CD4-positive, alpha-beta memory T cell (primary cell): ENCODE measurements at regions not wholly inside any gene's neighbourhood (a gene's known extent, or its start where the extent isn't known, plus 50 kb on each side); places are given as distances from the start of the nearest gene placed in this dataset.

Source experiments
- CTCF ChIA-PET: fragments of 350-600 bp; sonication (Branson Sonifier 250); formaldehyde crosslinking; loops from one replicate; lab custom pipeline; 2021; ENCODE audit warnings: inconsistent platforms; ENCODE audit not compliant: partially characterized antibody; lab: Charles Lee
- POLR2A ChIA-PET: fragments of 350-600 bp; sonication (Branson Sonifier 250); formaldehyde crosslinking; loops from one replicate; lab custom pipeline; 2021; ENCODE audit not compliant: partially characterized antibody; lab: Charles Lee
- DNase-seq, 5 donors: peaks; one replicate each; pipeline versions ENCODE4 v3.0.0 to v3.0.0-alpha.2; 2020 to 2022; ENCODE audit warnings: mixed read lengths in 1 of 5
- H3K27ac ChIP-seq: one replicate; pipeline ENCODE4 v1.7.0; 2013; ENCODE audit warnings: low read depth, low read length
- H3K27me3 ChIP-seq: 2 replicates; pipeline ENCODE4 v1.7.0; 2013; ENCODE audit warnings: mild to moderate bottlenecking, low read length, moderate library complexity; ENCODE audit not compliant: insufficient read depth
- H3K36me3 ChIP-seq: 2 replicates; pipeline ENCODE4 v1.7.0; 2013; ENCODE audit warnings: mild to moderate bottlenecking, low read length, moderate library complexity; ENCODE audit not compliant: insufficient read depth
- H3K4me1 ChIP-seq: 2 replicates; pipeline ENCODE4 v1.7.0; 2013; ENCODE audit warnings: mild to moderate bottlenecking, low read length, moderate library complexity; ENCODE audit not compliant: insufficient read depth
- H3K4me3 ChIP-seq, 2 donors: one replicate each; pipeline ENCODE4 v1.7.0; 2013; ENCODE audit warnings: low read length in 2 of 2, mild to moderate bottlenecking in 1 of 2
- H3K9me3 ChIP-seq, 2 donors: one replicate each; pipeline ENCODE4 v1.7.0; 2013; ENCODE audit warnings: low read length in 2 of 2, control low read depth in 1 of 2; ENCODE audit not compliant: control insufficient read depth in 1 of 2
- H3K27ac Mint-ChIP-seq, 7 donors: one replicate each; pipeline ENCODE4 v1.8.0; 2020 to 2021; ENCODE audit warnings: mixed read lengths in 7 of 7, mild to moderate bottlenecking in 6 of 7, inconsistent platforms in 3 of 7, moderate library complexity in 3 of 7
- H3K27me3 Mint-ChIP-seq, 2 donors: one replicate each; pipeline ENCODE4 v1.8.0; 2020 to 2021; ENCODE audit warnings: mixed read lengths in 2 of 2
- H3K36me3 Mint-ChIP-seq, 2 donors: one replicate each; pipeline ENCODE4 v1.8.0; 2020 to 2021; ENCODE audit warnings: mixed read lengths in 2 of 2, inconsistent platforms in 1 of 2, mild to moderate bottlenecking in 1 of 2
- H3K4me1 Mint-ChIP-seq, 4 donors: one replicate each; pipeline ENCODE4 v1.8.0; 2020 to 2021; ENCODE audit warnings: mixed read lengths in 4 of 4, mild to moderate bottlenecking in 1 of 4
- H3K4me3 Mint-ChIP-seq, 8 donors: one replicate each; pipeline ENCODE4 v1.8.0; 2020 to 2021; ENCODE audit warnings: mixed read lengths in 8 of 8, mild to moderate bottlenecking in 7 of 8, moderate library complexity in 6 of 8, inconsistent platforms in 3 of 8
- H3K9me3 Mint-ChIP-seq, 8 donors: one replicate each; pipeline ENCODE4 v1.8.0; 2020 to 2021; ENCODE audit warnings: mixed read lengths in 8 of 8, mild to moderate bottlenecking in 5 of 8, inconsistent platforms in 3 of 8, moderate library complexity in 1 of 8
- intact Hi-C: fragments of 100-400 bp; cut with micrococcal nuclease; formaldehyde crosslinking; loops from one replicate; pipeline ENCODE4 v1.15.1; 2023

- no peaks in the 10 kb centered on the region for H3K9me3 ChIP-seq
- Mint-ChIP-seq H3K36me3 (no peaks in the 10 kb centered on the region), H3K4me3 (no peak overlapping the region), H3K27me3 (peaks cover 2 to 3% of the 10 kb centered on the region in 2 donors), H3K27ac (no peak overlapping the region), H3K4me1 (no peaks in the 10 kb centered on the region), H3K9me3 (no peaks in the 10 kb centered on the region)
- H3K4me3 ChIP-seq = no peak overlapping the region
- H3K4me1 ChIP-seq = no peaks in the 10 kb centered on the region
- CTCF ChIA-PET = no interaction called here
- POLR2A ChIA-PET = no interaction called here
- H3K27me3 ChIP-seq = no peaks in the 10 kb centered on the region
- H3K27ac ChIP-seq = no peak overlapping the region
- no peak for DNase-seq
- H3K36me3 ChIP-seq = no peaks in the 10 kb centered on the region
- intact Hi-C loops = no loop called here
Measured at GRCh38 chr18:45430041-45430440, 185.2 kb upstream of the SLC14A2 start.

GRCh38 chr18:45435810-45436209, 179.5 kb upstream of the SLC14A2 start:
- Histone ChIP-seq H3K4me1 (no peaks in the 10 kb centered on the region), H3K9me3 (no peaks in the 10 kb centered on the region), H3K27ac (no peak overlapping the region), H3K36me3 (no peaks in the 10 kb centered on the region), H3K4me3 (no peak overlapping the region), H3K27me3 (no peaks in the 10 kb centered on the region)
- H3K4me1 Mint-ChIP-seq = no peaks in the 10 kb centered on the region
- ChIA-PET CTCF (no interaction called here), POLR2A (no interaction called here)
- no peaks in the 10 kb centered on the region for H3K27me3 Mint-ChIP-seq
- no peak overlapping the region for H3K27ac Mint-ChIP-seq
- intact Hi-C loops = no loop called here
- no peaks in the 10 kb centered on the region for H3K36me3 Mint-ChIP-seq
- no peaks in the 10 kb centered on the region for H3K9me3 Mint-ChIP-seq
- no peak overlapping the region for H3K4me3 Mint-ChIP-seq
- no peak for DNase-seq

- no peaks in the 10 kb centered on the region for H3K27me3 ChIP-seq
- Mint-ChIP-seq H3K27ac (no peak overlapping the region), H3K4me1 (no peaks in the 10 kb centered on the region), H3K9me3 (no peaks in the 10 kb centered on the region), H3K27me3 (no peaks in the 10 kb centered on the region), H3K4me3 (no peak overlapping the region), H3K36me3 (no peaks in the 10 kb centered on the region)
- no peaks in the 10 kb centered on the region for H3K36me3 ChIP-seq
- H3K27ac ChIP-seq = no peak overlapping the region
- DNase-seq = no peak
- H3K9me3 ChIP-seq = no peaks in the 10 kb centered on the region
- H3K4me3 ChIP-seq = no peak overlapping the region
- intact Hi-C loops = no loop called here
- POLR2A ChIA-PET = no interaction called here
- CTCF ChIA-PET = no interaction called here
- H3K4me1 ChIP-seq = no peaks in the 10 kb centered on the region
Measured at GRCh38 chr18:45437366-45437765, 177.9 kb upstream of the SLC14A2 start.

GRCh38 chr18:45439851-45440645, 175.2 kb upstream of the SLC14A2 start:
- intact Hi-C loops = no loop called here
- Mint-ChIP-seq H3K9me3 (peaks cover 0 to 2% (median 0%) of the 10 kb centered on the region in 8 donors), H3K27me3 (peaks cover 1 to 2% of the 10 kb centered on the region in 2 donors), H3K4me1 (no peaks in the 10 kb centered on the region), H3K27ac (no peak overlapping the region), H3K4me3 (no peak overlapping the region), H3K36me3 (no peaks in the 10 kb centered on the region)
- POLR2A ChIA-PET = no interaction called here
- Histone ChIP-seq H3K9me3 (no peaks in the 10 kb centered on the region), H3K36me3 (no peaks in the 10 kb centered on the region), H3K27ac (no peak overlapping the region), H3K4me1 (no peaks in the 10 kb centered on the region), H3K27me3 (no peaks in the 10 kb centered on the region), H3K4me3 (no peak overlapping the region)
- CTCF ChIA-PET = interaction anchor here (1.1 kb wide), 1 partner anchor 8 kb away, joined by 3 read pairs; no protein-coding TSS in a partner anchor
- DNase-seq = no peak

GRCh38 chr18:45441110-45441847, 174.0 kb upstream of the SLC14A2 start:
- no peaks in the 10 kb centered on the region for H3K9me3 ChIP-seq
- no peaks in the 10 kb centered on the region for H3K4me1 ChIP-seq
- POLR2A ChIA-PET = no interaction called here

GRCh38 chr18:45444040-45444439, 171.2 kb upstream of the SLC14A2 start:
- Histone ChIP-seq H3K27ac (no peak overlapping the region), H3K36me3 (no peaks in the 10 kb centered on the region), H3K4me1 (no peaks in the 10 kb centered on the region), H3K9me3 (no peaks in the 10 kb centered on the region), H3K27me3 (no peaks in the 10 kb centered on the region), H3K4me3 (no peak overlapping the region)
- no peaks in the 10 kb centered on the region for H3K36me3 Mint-ChIP-seq
- no peak overlapping the region for H3K27ac Mint-ChIP-seq
- CTCF ChIA-PET = no interaction called here
- H3K4me3 Mint-ChIP-seq = no peak overlapping the region
- DNase-seq = no peak
- POLR2A ChIA-PET = no interaction called here
- intact Hi-C loops = no loop called here
- peaks cover 0 to 2% (median 0%) of the 10 kb centered on the region in 8 donors for H3K9me3 Mint-ChIP-seq
- peaks cover 4 to 8% of the 10 kb centered on the region in 2 donors for H3K27me3 Mint-ChIP-seq
- no peaks in the 10 kb centered on the region for H3K4me1 Mint-ChIP-seq

More at GRCh38 chr18:45441110-45441847, 174.0 kb upstream of the SLC14A2 start:
- peaks cover 2 to 5% of the 10 kb centered on the region in 2 donors for H3K27me3 Mint-ChIP-seq
- Histone ChIP-seq H3K27me3 (no peaks in the 10 kb centered on the region), H3K4me3 (no peak overlapping the region), H3K27ac (no peak overlapping the region), H3K36me3 (no peaks in the 10 kb centered on the region)
- no peak for DNase-seq
- peaks cover 0 to 2% (median 0%) of the 10 kb centered on the region in 8 donors for H3K9me3 Mint-ChIP-seq
- no peak overlapping the region for H3K4me3 Mint-ChIP-seq
- H3K27ac Mint-ChIP-seq = no peak overlapping the region
- no peaks in the 10 kb centered on the region for H3K36me3 Mint-ChIP-seq
- CTCF ChIA-PET = no interaction called here
- H3K4me1 Mint-ChIP-seq = no peaks in the 10 kb centered on the region
- intact Hi-C loops = no loop called here

GRCh38 chr18:45447355-45448265, 167.7 kb upstream of the SLC14A2 start:
- H3K27me3 Mint-ChIP-seq = peaks cover 4 to 8% of the 10 kb centered on the region in 2 donors

More at GRCh38 chr18:45447355-45448265, 167.7 kb upstream of the SLC14A2 start:
- H3K36me3 ChIP-seq = no peaks in the 10 kb centered on the region
- H3K27ac Mint-ChIP-seq = no peak overlapping the region
- H3K36me3 Mint-ChIP-seq = no peaks in the 10 kb centered on the region
- H3K4me1 ChIP-seq = no peaks in the 10 kb centered on the region
- no peak overlapping the region for H3K27ac ChIP-seq
- no peak overlapping the region for H3K4me3 Mint-ChIP-seq
- H3K9me3 ChIP-seq = no peaks in the 10 kb centered on the region
- DNase-seq = no peak
- no peaks in the 10 kb centered on the region for H3K27me3 ChIP-seq
- ChIA-PET POLR2A (no interaction called here), CTCF (interaction anchor here (1.1 kb wide), 1 partner anchor 8 kb away, joined by 3 read pairs; no protein-coding TSS in a partner anchor)
- H3K9me3 Mint-ChIP-seq = peaks cover 0 to 2% (median 0%) of the 10 kb centered on the region in 8 donors
- intact Hi-C loops = no loop called here
- H3K4me1 Mint-ChIP-seq = no peaks in the 10 kb centered on the region
- no peak overlapping the region for H3K4me3 ChIP-seq
